ENCODE measurements at regions not wholly inside any gene's neighbourhood (a gene's known extent, or its start where the extent isn't known, plus 50 kb on each side); places are given as distances from the start of the nearest gene placed in this dataset.
A peak's percentile ranks its signal among the peaks of the same experiment; 100 is the strongest.
"Not testable (repeated sequence)": the region's sequence is repeated elsewhere in the genome, so short reads cannot be mapped to it uniquely, and the experiment has no call there.

DNA sequence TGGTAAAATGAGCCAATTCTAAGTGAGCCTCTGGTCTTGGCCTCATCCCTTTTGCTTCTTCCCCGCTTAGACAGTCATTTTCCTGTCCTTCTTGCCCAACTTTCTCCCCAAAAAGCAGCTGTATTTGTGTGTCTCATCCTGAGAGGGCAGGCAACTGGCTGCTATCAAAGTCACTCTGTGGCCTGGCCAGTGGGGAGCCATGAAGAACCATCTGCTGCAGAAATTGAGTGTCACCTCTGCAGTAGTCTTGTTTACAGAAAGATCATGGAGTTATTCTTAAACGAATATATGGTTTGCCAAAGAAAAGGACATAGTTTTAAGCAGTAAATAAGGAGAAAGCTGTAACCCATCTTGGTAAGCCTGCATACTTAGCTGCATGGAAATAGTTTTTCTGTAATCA is 233.6 kb upstream of the ELAVL2 start:
- Histone ChIP-seq H3K9ac (no peak overlapping the region), H3K4me3 (no peak overlapping the region), H3K27ac (no peak overlapping the region), H3K9me3 (replicated peaks in 1 of 11) (no peaks in the 10 kb centered on the region), H3K27me3 (no peaks in the 10 kb centered on the region), H3K36me3 (no peaks in the 10 kb centered on the region), H4K20me1 (no peaks in the 10 kb centered on the region), H3K4me1 (no peaks in the 10 kb centered on the region), H3K4me2 (no peak overlapping the region)
- TF ChIP-seq Cebpa-rat (IDR thresholded peaks at IDR 0.05): no peak

DNA sequence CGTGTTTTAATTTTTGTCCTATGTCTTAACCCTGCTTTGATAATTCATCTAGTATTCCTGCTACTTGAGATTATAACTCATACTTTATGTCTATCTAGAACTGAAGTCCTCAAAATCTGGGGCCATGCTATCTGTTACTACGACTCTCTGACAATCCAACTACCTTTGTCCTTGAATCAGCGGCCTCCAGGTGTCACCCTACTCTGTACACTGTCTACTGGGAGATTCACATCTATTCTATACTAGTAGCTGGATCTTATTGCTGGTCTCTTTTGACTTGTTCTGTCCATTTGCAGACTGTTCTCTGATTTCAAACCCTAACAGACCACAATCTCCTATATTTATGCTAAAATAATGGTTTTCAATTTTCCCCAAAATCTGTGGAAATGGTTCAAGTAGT is 225.5 kb upstream of the ELAVL2 start:
- TF ChIP-seq Cebpa-rat (IDR thresholded peaks at IDR 0.05): no peak
- H3K4me3 ChIP-seq: no peak overlapping the region
- no peak overlapping the region for H3K9ac ChIP-seq
- no peak overlapping the region for H3K27ac ChIP-seq
- no peaks in the 10 kb centered on the region for H3K36me3 ChIP-seq
- no peaks in the 10 kb centered on the region for H3K27me3 ChIP-seq
- no peaks in the 10 kb centered on the region for H3K9me3 ChIP-seq (replicated peaks in 1 of 11)
- no peaks in the 10 kb centered on the region for H3K4me1 ChIP-seq
- no peaks in the 10 kb centered on the region for H4K20me1 ChIP-seq
- H3K4me2 ChIP-seq: no peak overlapping the region

DNA sequence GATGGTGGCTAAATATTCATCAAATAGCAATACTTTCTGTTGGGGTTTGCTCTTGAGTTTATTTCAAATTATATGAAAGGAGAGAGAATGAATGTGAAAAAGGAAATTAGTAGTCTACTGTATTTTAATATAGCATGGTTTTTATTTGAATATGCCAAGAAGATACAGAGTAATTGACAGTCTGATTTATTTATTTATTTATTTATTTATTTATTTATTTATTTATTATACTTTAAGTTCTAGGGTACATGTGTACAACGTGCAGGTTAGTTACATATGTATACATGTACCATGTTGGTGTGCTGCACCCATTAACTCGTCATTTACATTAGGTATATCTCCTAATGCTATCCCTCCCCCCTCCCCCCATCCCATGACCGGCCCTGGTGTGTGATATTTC is 224.2 kb upstream of the ELAVL2 start:
- not testable (repeated sequence) for H3K27me3 ChIP-seq; H3K4me3 ChIP-seq; H3K36me3 ChIP-seq; H3K9ac ChIP-seq; H3K27ac ChIP-seq; H3K9me3 ChIP-seq (replicated peaks in 1 of 11); H4K20me1 ChIP-seq; H3K4me2 ChIP-seq; H3K4me1 ChIP-seq

DNA sequence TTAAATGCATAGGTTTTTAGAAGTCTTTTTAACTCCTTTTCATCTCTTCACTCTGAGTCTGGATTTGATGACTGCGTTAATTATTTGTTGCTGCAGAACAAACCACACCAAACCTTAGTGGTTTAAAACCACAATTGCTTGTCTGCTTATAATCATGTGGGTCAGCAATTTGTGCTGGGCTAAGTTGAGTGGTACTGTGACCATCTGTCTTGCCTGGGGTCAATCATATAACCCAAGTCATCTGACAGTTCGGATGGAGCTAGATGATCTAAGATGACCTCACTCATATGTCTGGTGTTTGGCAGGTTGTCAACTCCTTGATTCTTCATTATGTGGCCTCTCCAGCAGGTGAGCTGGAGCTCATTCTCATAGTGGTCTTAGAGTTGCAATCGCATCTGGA is 219.1 kb upstream of the ELAVL2 start:
- no peak overlapping the region for H3K27ac ChIP-seq
- no peaks in the 10 kb centered on the region for H3K36me3 ChIP-seq
- H3K27me3 ChIP-seq: no peaks in the 10 kb centered on the region
- H4K20me1 ChIP-seq: no peaks in the 10 kb centered on the region
- H3K4me2 ChIP-seq: no peak overlapping the region
- H3K9me3 ChIP-seq (replicated peaks in 1 of 11): no peaks in the 10 kb centered on the region
- TF ChIP-seq Cebpa-rat (IDR thresholded peaks at IDR 0.05): no peak
- H3K9ac ChIP-seq: no peak overlapping the region
- no peak overlapping the region for H3K4me3 ChIP-seq
- no peaks in the 10 kb centered on the region for H3K4me1 ChIP-seq

DNA sequence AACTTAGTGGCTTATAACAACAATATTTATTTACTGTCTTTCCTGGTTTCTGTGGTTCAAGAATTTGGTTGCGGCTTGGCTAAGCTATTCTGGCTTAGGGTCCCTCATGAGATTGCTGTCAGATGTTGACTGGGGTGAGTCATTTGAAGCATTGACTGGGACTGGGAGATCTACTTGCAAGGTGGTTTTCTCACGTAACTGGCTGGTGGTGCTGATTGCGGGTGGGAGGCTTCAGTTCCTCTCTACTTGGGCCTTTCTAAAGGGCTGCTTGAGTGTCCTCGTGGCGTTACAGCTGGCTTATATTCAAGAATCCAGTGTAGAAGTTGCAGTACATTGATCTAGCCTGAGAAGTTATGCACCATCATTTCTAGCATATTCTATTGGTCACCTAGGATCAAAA is 218.5 kb upstream of the ELAVL2 start:
- Histone ChIP-seq H3K4me3 (no peak overlapping the region), H3K4me1 (no peaks in the 10 kb centered on the region), H3K9ac (no peak overlapping the region), H3K36me3 (no peaks in the 10 kb centered on the region), H4K20me1 (no peaks in the 10 kb centered on the region), H3K27ac (no peak overlapping the region), H3K27me3 (no peaks in the 10 kb centered on the region), H3K9me3 (replicated peaks in 1 of 11) (no peaks in the 10 kb centered on the region), H3K4me2 (no peak overlapping the region)
- no peak for TF ChIP-seq Cebpa-rat (IDR thresholded peaks at IDR 0.05)

DNA sequence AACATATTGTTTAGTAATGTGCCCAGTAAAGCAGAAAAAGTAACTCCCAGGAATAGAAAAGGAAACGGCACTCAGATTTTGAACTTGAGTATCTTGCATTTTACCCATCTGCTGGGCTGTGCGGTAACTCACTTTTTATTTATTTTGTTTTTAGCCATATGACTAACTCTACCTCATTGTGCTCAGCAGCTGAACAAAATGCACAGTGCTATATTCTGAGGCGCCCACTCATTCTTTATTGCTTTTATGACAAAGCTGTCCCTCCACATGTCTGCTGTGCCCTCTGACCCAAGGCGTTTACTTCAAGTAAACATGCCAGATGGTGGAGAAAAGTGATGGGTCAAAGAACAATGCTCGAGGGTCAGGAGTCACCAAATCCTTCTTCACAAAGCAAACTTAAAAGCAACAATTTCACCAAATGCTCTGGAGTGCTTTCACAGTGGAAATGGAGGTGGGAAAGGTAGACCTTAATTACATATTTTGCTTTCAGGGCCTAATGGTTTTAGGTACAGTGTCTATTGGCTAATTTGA is 215.2 kb upstream of the ELAVL2 start:
- Histone ChIP-seq H4K20me1 (no peaks in the 10 kb centered on the region), H3K9ac (no peak overlapping the region), H3K27me3 (no peaks in the 10 kb centered on the region), H3K4me2 (no peak overlapping the region), H3K27ac (no peak overlapping the region), H3K36me3 (no peaks in the 10 kb centered on the region), H3K4me3 (no peak overlapping the region), H3K9me3 (replicated peaks in 1 of 11) (no peaks in the 10 kb centered on the region), H3K4me1 (no peaks in the 10 kb centered on the region)
- no peak for TF ChIP-seq Cebpa-rat (IDR thresholded peaks at IDR 0.05)

DNA sequence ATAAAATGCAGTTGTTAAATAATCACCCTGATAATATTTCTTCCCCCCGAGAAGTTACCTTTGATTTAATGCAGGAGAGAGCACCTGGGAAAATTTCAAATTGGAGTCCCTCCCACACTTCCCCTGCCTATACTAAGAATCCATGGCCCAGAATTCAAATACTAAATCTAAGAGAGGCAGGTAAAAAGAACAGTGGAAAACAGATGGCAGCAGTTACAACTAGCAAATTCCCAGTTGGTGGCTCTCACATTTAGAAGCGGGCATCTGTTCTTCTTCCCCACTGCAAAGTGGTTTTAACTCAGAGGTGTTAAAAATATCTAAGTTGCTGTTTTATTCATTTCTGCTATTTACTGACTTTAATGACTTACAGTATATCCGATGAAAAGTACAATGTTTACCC is 210.4 kb upstream of the ELAVL2 start:
- no peak overlapping the region for H3K4me3 ChIP-seq
- no peak overlapping the region for H3K9ac ChIP-seq
- no peaks in the 10 kb centered on the region for H4K20me1 ChIP-seq
- no peak for TF ChIP-seq Cebpa-rat (IDR thresholded peaks at IDR 0.05)
- H3K27me3 ChIP-seq: no peaks in the 10 kb centered on the region
- no peak overlapping the region for H3K27ac ChIP-seq
- H3K36me3 ChIP-seq: no peaks in the 10 kb centered on the region
- H3K4me2 ChIP-seq: no peak overlapping the region
- H3K9me3 ChIP-seq (replicated peaks in 1 of 11): no peaks in the 10 kb centered on the region
- H3K4me1 ChIP-seq: peaks cover 0 to 5% (median 0%) of the 10 kb centered on the region in 10 experiments; a peak in 1 of 20 replicates

DNA sequence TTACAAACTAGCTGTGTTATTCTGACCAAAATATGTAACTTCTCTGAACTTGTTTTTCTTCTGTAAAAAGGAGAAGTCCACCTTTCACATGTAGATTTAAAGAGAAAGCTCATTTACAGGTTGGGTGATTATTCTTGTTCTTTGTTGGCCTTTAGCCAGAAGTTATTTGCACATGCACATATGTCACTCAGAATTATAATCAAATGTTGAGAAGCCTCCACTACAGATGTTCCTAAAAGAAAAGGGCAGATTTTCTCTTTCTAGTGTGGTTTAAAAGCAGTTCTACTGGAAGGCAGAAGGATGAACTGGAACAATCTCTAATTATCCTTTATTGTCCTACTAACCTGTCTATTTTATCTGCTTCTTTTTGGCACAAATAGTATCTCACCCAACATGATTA is 209.8 kb upstream of the ELAVL2 start:
- H3K4me1 ChIP-seq: peaks cover 0 to 5% (median 0%) of the 10 kb centered on the region in 10 experiments; a peak in 1 of 20 replicates
- H3K9ac ChIP-seq: no peak overlapping the region
- H3K27me3 ChIP-seq: no peaks in the 10 kb centered on the region
- H3K36me3 ChIP-seq: no peaks in the 10 kb centered on the region
- no peak for TF ChIP-seq Cebpa-rat (IDR thresholded peaks at IDR 0.05)
- no peak overlapping the region for H3K27ac ChIP-seq
- no peaks in the 10 kb centered on the region for H4K20me1 ChIP-seq
- no peak overlapping the region for H3K4me2 ChIP-seq
- H3K4me3 ChIP-seq: no peak overlapping the region
- no peaks in the 10 kb centered on the region for H3K9me3 ChIP-seq (replicated peaks in 1 of 11)

DNA sequence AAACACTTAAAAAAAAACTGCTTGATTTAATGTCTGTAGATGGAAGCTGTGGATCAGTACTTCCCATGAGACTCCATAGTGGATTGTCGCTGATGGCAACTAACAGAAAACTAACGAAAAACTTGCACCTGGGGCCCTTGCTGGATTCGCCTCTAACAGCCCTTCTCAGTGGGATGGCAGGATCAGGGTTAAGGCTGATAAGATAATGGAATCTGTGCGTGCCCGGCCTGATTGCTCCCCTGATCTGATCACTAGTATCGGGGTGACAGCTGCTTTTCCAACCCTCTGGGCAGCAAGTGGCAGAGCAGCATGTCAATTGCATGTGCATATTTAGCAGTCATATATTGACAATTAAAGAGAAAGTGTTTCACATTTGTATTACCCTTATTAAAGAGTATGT is 185.8 kb upstream of the ELAVL2 start:
- TF ChIP-seq Cebpa-rat (IDR thresholded peaks at IDR 0.05): no peak
- no peak overlapping the region for H3K4me2 ChIP-seq
- no peaks in the 10 kb centered on the region for H3K27me3 ChIP-seq
- H3K27ac ChIP-seq: no peak overlapping the region
- H3K9me3 ChIP-seq (replicated peaks in 1 of 11): no peaks in the 10 kb centered on the region
- no peaks in the 10 kb centered on the region for H3K36me3 ChIP-seq
- no peaks in the 10 kb centered on the region for H4K20me1 ChIP-seq
- H3K4me1 ChIP-seq: peaks cover 0 to 7% (median 0%) of the 10 kb centered on the region in 10 experiments; a peak in 2 of 20 replicates
- H3K4me3 ChIP-seq: no peak overlapping the region
- no peak overlapping the region for H3K9ac ChIP-seq

DNA sequence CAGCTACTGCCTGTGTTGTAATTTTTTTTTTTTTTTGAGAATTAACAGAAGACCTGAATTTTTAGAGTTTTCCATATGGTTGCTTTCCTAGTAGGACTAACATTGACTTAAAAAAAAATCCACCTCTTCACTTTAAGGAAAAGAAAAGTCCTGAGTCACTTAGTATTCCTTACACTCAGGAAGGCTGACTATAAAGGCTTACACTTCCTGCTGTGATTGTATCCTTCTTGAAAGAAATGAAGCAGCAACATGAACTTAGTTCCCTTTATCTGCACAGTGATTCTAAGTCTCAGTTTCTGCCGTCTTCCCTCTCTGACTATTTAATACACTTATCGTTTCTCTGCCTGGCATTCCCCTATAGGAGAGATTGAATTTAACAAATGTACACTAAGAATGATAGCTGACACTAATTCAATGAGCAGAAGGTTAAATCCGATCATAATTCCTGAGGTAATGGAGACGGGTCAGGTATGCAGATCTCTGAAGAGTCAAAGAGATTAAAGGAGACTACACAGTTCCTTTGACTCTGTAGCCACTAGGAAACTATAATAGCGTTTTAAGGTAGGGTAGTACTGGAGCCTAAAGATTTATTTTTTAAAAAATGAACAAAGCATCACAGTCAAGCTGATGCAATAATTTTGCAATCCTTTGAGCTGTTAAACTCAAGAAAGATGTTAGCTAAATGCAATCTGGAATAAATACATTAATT is 185.1 kb upstream of the ELAVL2 start:
- no peak overlapping the region for H3K4me3 ChIP-seq
- no peak overlapping the region for H3K9ac ChIP-seq
- no peak for TF ChIP-seq Cebpa-rat (IDR thresholded peaks at IDR 0.05)
- no peaks in the 10 kb centered on the region for H3K27me3 ChIP-seq
- H3K4me1 ChIP-seq: peaks cover 0 to 7% (median 0%) of the 10 kb centered on the region in 10 experiments; a peak in 2 of 20 replicates
- H3K27ac ChIP-seq: no peak overlapping the region
- no peaks in the 10 kb centered on the region for H4K20me1 ChIP-seq
- no peaks in the 10 kb centered on the region for H3K9me3 ChIP-seq (replicated peaks in 1 of 11)
- peak overlapping the region in 1 of 11 experiments; percentile 11; a peak in 1 of 22 replicates for H3K4me2 ChIP-seq
- no peaks in the 10 kb centered on the region for H3K36me3 ChIP-seq

All from BLaER1 treated with 17β-estradiol and CSF1 and Interleukin-3, amounts not matched to agents 10 nM and 100 nM (cell line).